Sigmoid colon (tissue), 6 donors: ENCODE measurements at regions not wholly inside any gene's neighbourhood (a gene's known extent, or its start where the extent isn't known, plus 50 kb on each side); places are given as distances from the start of the nearest gene placed in this dataset.

Experiments
- DNase-seq: peaks from one replicate; pipeline ENCODE4 v3.0.0-alpha.2; 2019
- H3K27ac ChIP-seq, 4 donors: fragments of 200-600 bp; sonication (generic); one replicate each; pipeline ENCODE4 v1.5.1; 2016 to 2019; ENCODE audit warnings: mild to moderate bottlenecking in 1 of 4
- H3K27me3 ChIP-seq, 3 donors: fragments of 200-600 bp; sonication (generic); one replicate each; pipeline ENCODE4 v1.5.1; 2019; ENCODE audit warnings: mild to moderate bottlenecking in 1 of 3
- H3K36me3 ChIP-seq, 4 donors: fragments of 200-600 bp; sonication (generic); one replicate each; pipeline ENCODE4 v1.5.1; 2016 to 2019
- H3K4me1 ChIP-seq, 4 donors: fragments of 200-600 bp; sonication (generic); one replicate each; pipeline ENCODE4 v1.5.1; 2017 to 2019
- H3K4me3 ChIP-seq, 4 donors: fragments of 200-600 bp; sonication (generic); one replicate each; pipeline ENCODE4 v1.5.1; 2017 to 2019; ENCODE audit warnings: mild to moderate bottlenecking in 2 of 4, moderate library complexity in 1 of 4
- H3K9me3 ChIP-seq, 4 donors: fragments of 200-600 bp in 3 of 4; sonication (generic) in 3 of 4; one replicate each; pipeline versions ENCODE4 v1.5.1 to v1.6.1; 2013 to 2019
- CTCF ChIP-seq, 4 experiments: fragments of 450-650 bp in 3 of 4; fragments of 200-600 bp in 1 of 4; IDR thresholded peaks; one replicate each; pipeline ENCODE4 v1.5.1; 2016 to 2019; ENCODE audit warnings: antibody characterized with exemption in 4 of 4, mild to moderate bottlenecking in 3 of 4, moderate library complexity in 2 of 4
- EP300 ChIP-seq, 4 donors: sonication (generic); formaldehyde crosslinking; IDR thresholded peaks; one replicate each; pipeline ENCODE4 v1.6.1; 2017; ENCODE audit warnings: antibody characterized with exemption in 4 of 4
- POLR2A ChIP-seq, 2 donors: fragments of 450-650 bp; IDR thresholded peaks; one replicate each; pipeline ENCODE4 v1.6.1; 2016; ENCODE audit warnings: antibody characterized with exemption in 2 of 2, mild to moderate bottlenecking in 2 of 2, moderate library complexity in 2 of 2
- POLR2AphosphoS5 ChIP-seq, 4 donors: sonication (generic); formaldehyde crosslinking; IDR thresholded peaks; one replicate each; pipeline ENCODE4 v1.6.1; 2017; ENCODE audit warnings: antibody characterized with exemption in 4 of 4
- WGBS, 2 donors: extraction: QIAGEN DNeasy Blood & Tissue Kit; methylation state at CpG; one replicate each; pipeline ENCODE4 v1.1.7; 2013; 5-methylcytosine and 5-hydroxymethylcytosine counted together
- intact Hi-C: fragments of 100-400 bp; cut with DNase I; formaldehyde crosslinking; loops from one replicate; pipeline ENCODE4 v1.15.1; 2023
- donor health status: healthy with polysubstance abuse.
- donor health status: healthy.

- intact Hi-C loops: no loop called here
- DNase-seq: no peak
- Histone ChIP-seq H3K9me3 (peaks cover 0 to 2% (median 0%) of the 10 kb centered on the region in 4 donors), H3K27me3 (no peaks in the 10 kb centered on the region), H3K27ac (no peak overlapping the region), H3K4me1 (no peaks in the 10 kb centered on the region), H3K36me3 (no peaks in the 10 kb centered on the region), H3K4me3 (no peak overlapping the region)
- no peak for TF ChIP-seq POLR2A (IDR thresholded peaks at IDR 0.05)
- no peak for TF ChIP-seq CTCF (IDR thresholded peaks at IDR 0.05)
- no peak for TF ChIP-seq POLR2AphosphoS5 (IDR thresholded peaks at IDR 0.05)
- no peak for TF ChIP-seq EP300 (IDR thresholded peaks at IDR 0.05)
- 74 to 92% methylated on average over 1 of the region's 1 CpG for WGBS, 2 donors
Measured at GRCh38 chr21:16005996-16006395, 276.2 kb downstream of the USP25 start.

- Histone ChIP-seq H3K9me3 (peaks cover 0 to 2% (median 0%) of the 10 kb centered on the region in 4 donors), H3K27me3 (no peaks in the 10 kb centered on the region), H3K4me3 (no peak overlapping the region), H3K27ac (no peak overlapping the region), H3K4me1 (no peaks in the 10 kb centered on the region), H3K36me3 (no peaks in the 10 kb centered on the region)
- intact Hi-C loops: no loop called here
- 27 to 72% methylated on average over 2 of the region's 2 CpGs for WGBS, 2 donors
- TF ChIP-seq POLR2A (IDR thresholded peaks at IDR 0.05) (no peak), EP300 (IDR thresholded peaks at IDR 0.05) (no peak), CTCF (IDR thresholded peaks at IDR 0.05) (no peak), POLR2AphosphoS5 (IDR thresholded peaks at IDR 0.05) (no peak)
- DNase-seq: no peak
Measured at GRCh38 chr21:16007943-16008342, 278.2 kb downstream of the USP25 start.

GRCh38 chr21:16011719-16012118 is 281.9 kb downstream of the USP25 start:
- no peaks in the 10 kb centered on the region for H3K36me3 ChIP-seq
- no peak for TF ChIP-seq POLR2A (IDR thresholded peaks at IDR 0.05)
- TF ChIP-seq CTCF (IDR thresholded peaks at IDR 0.05): no peak
- TF ChIP-seq POLR2AphosphoS5 (IDR thresholded peaks at IDR 0.05): no peak
- TF ChIP-seq EP300 (IDR thresholded peaks at IDR 0.05): no peak
- no peak overlapping the region for H3K27ac ChIP-seq
- H3K4me3 ChIP-seq: no peak overlapping the region
- no peaks in the 10 kb centered on the region for H3K4me1 ChIP-seq
- H3K27me3 ChIP-seq: no peaks in the 10 kb centered on the region
- peaks cover 0 to 2% (median 0%) of the 10 kb centered on the region in 4 donors for H3K9me3 ChIP-seq
- WGBS, 2 donors: 76 to 84% methylated on average over 4 of the region's 4 CpGs
- intact Hi-C loops: no loop called here
- DNase-seq: no peak

- no peaks in the 10 kb centered on the region for H3K27me3 ChIP-seq
- H3K36me3 ChIP-seq: no peaks in the 10 kb centered on the region
- H3K27ac ChIP-seq: peak overlapping the region in 1 of 4 donors; percentile 12
- WGBS, 2 donors: 10 to 43% methylated on average over 2 of the region's 2 CpGs
- no peak for DNase-seq
- peaks cover 0 to 2% (median 0%) of the 10 kb centered on the region in 4 donors for H3K9me3 ChIP-seq
- no peak overlapping the region for H3K4me3 ChIP-seq
- intact Hi-C loops: no loop called here
- no peaks in the 10 kb centered on the region for H3K4me1 ChIP-seq
- TF ChIP-seq POLR2AphosphoS5 (IDR thresholded peaks at IDR 0.05) (no peak), CTCF (IDR thresholded peaks at IDR 0.05) (no peak), EP300 (IDR thresholded peaks at IDR 0.05) (no peak), POLR2A (IDR thresholded peaks at IDR 0.05) (no peak)
Measured at GRCh38 chr21:16013570-16013969, 283.8 kb downstream of the USP25 start.

GRCh38 chr21:16020878-16021277 is 291.1 kb downstream of the USP25 start:
- Histone ChIP-seq H3K27ac (no peak overlapping the region), H3K9me3 (no peaks in the 10 kb centered on the region), H3K27me3 (no peaks in the 10 kb centered on the region), H3K36me3 (no peaks in the 10 kb centered on the region), H3K4me3 (no peak overlapping the region), H3K4me1 (no peaks in the 10 kb centered on the region)
- 85 to 92% methylated on average over 2 of the region's 2 CpGs for WGBS, 2 donors
- intact Hi-C loops: no loop called here
- TF ChIP-seq POLR2AphosphoS5 (IDR thresholded peaks at IDR 0.05): no peak
- no peak for TF ChIP-seq POLR2A (IDR thresholded peaks at IDR 0.05)
- TF ChIP-seq EP300 (IDR thresholded peaks at IDR 0.05): no peak
- no peak for TF ChIP-seq CTCF (IDR thresholded peaks at IDR 0.05)
- DNase-seq: no peak
